Ovary (tissue), 7 donors: ENCODE measurements at regions not wholly inside any gene's neighbourhood (a gene's known extent, or its start where the extent isn't known, plus 50 kb on each side); places are given as distances from the start of the nearest gene placed in this dataset.

ENCODE experiments used
- DNase-seq, 5 donors: peaks; one replicate each; pipeline ENCODE4 v3.0.0-alpha.2; 2019 to 2020
- H3K27ac ChIP-seq, 2 donors: fragments of 200-600 bp; one replicate each; pipeline versions ENCODE4 v1.5.1 to v1.8.0; 2019 to 2022
- H3K27me3 ChIP-seq: fragments of 200-600 bp; one replicate; pipeline ENCODE4 v1.8.0; 2022
- H3K36me3 ChIP-seq: fragments of 200-600 bp; sonication (generic); one replicate; pipeline ENCODE4 v1.5.1; 2019
- H3K4me1 ChIP-seq: one replicate; pipeline ENCODE4 v1.8.1; 2013; ENCODE audit warnings: mild to moderate bottlenecking, moderate library complexity; ENCODE audit not compliant: insufficient read depth
- H3K4me3 ChIP-seq: fragments of 200-600 bp; sonication (generic); one replicate; pipeline ENCODE4 v1.5.1; 2017
- H3K9me3 ChIP-seq, 2 donors: fragments of 200-600 bp in 1 of 2; sonication (generic) in 1 of 2; one replicate each; pipeline versions ENCODE4 v1.5.1 to v1.8.1; 2013 to 2019; ENCODE audit warnings: mild to moderate bottlenecking in 1 of 2, moderate library complexity in 1 of 2
- CTCF ChIP-seq, 3 donors: fragments of 450-650 bp in 2 of 3; fragments of 200-600 bp in 1 of 3; IDR thresholded peaks; one replicate each; pipeline versions ENCODE4 v1.5.1 to v1.8.0; 2016 to 2022; ENCODE audit warnings: antibody characterized with exemption in 3 of 3, mild to moderate bottlenecking in 1 of 3
- EP300 ChIP-seq: sonication (generic); formaldehyde crosslinking; IDR thresholded peaks from one replicate; pipeline ENCODE4 v1.6.1; 2017; ENCODE audit warnings: antibody characterized with exemption
- POLR2A ChIP-seq: fragments of 450-650 bp; IDR thresholded peaks from one replicate; pipeline ENCODE4 v1.6.1; 2017; ENCODE audit warnings: antibody characterized with exemption, mild to moderate bottlenecking, moderate library complexity
- WGBS, 3 donors: extraction: QIAGEN DNeasy Blood & Tissue Kit in 1 of 3; methylation state at CpG; one replicate each; pipeline versions ENCODE4 v1.1.5 to v1.1.7; 2013 to 2017; 5-methylcytosine and 5-hydroxymethylcytosine counted together
- intact Hi-C, 4 donors: fragments of 100-400 bp; cut with DNase I; formaldehyde crosslinking; loops; one replicate each; pipeline versions ENCODE4 v1.11.0 to v1.15.1; 2022 to 2023
- donor health status: DM: no; HTN: no; CAD: no; lungs with moderate emphysema.
- donor health status: DM: no; HTN: no; CAD: no.
- donor health status: Bipolar disorder and iron deficiency.
- donor health status: DM: no; HTN: no; CAD: no.
- donor health status: DM: yes; HTN: yes; CAD: no.

DNA sequence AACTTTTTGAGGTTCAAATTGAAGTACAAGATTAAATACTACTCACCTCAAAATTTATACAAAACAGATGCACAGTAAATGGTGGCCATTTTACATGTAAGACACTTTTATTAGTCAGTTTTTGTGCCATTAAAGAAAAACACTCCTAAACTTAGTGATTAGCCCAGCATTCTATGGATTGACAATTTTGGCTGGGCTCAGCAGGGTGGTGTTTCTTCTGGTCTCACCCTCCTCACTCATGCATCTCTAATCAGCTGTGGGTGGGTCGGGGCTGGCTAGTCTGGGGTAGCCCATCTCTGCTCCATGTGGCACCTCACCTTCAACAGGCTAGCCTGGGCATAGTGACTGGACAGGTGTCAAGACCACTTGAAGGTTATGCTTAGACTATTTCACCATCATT, 71.6 kb upstream of the BTBD3 start:
- 86 to 93% (median 93%) methylated on average over 1 of the region's 1 CpG for WGBS, 3 donors
- H3K4me3 ChIP-seq: no peak overlapping the region
- no peaks in the 10 kb centered on the region for H3K27me3 ChIP-seq
- H3K9me3 ChIP-seq: no peaks in the 10 kb centered on the region
- no peak overlapping the region for H3K27ac ChIP-seq
- intact Hi-C loops: loop anchor here in 1 of 4 donors (10.0 kb wide), 1 partner anchor 61 kb away; no protein-coding TSS in a partner anchor
- TF ChIP-seq CTCF (IDR thresholded peaks at IDR 0.05) (no peak), EP300 (no peak), POLR2A (no peak)
- H3K36me3 ChIP-seq: no peaks in the 10 kb centered on the region
- no peak for DNase-seq
- peaks cover 2% of the 10 kb centered on the region for H3K4me1 ChIP-seq

DNA sequence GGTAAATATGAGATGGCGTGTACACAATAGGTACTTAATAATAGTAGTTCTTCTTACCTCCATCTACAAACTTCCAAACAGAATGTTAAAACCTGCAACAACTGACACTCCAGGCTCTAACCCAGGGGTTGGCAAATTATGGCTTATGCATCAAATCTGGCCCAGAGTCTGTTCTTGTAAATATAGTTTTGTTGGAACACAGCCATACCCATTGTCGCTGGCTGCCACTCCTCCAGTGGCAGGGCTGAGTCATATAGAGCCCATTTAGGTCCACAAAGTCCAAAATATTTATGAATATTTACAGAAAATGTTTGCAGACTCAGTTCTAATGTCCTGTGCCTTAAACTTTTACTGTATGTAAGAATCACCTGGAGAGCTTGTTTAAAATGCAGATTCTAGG, 69.9 kb upstream of the BTBD3 start:
- TF ChIP-seq POLR2A (no peak), CTCF (IDR thresholded peaks at IDR 0.05) (no peak), EP300 (no peak)

GRCh38 chr20:11849270-11849915, 68.3 kb upstream of the BTBD3 start:
- Histone ChIP-seq H3K4me3 (no peak overlapping the region), H3K27me3 (no peaks in the 10 kb centered on the region), H3K9me3 (no peaks in the 10 kb centered on the region), H3K36me3 (no peaks in the 10 kb centered on the region), H3K4me1 (peaks cover 2% of the 10 kb centered on the region), H3K27ac (no peak overlapping the region)
- no peak for DNase-seq
- intact Hi-C loops: loop anchor here in 1 of 4 donors (10.0 kb wide), 1 partner anchor 65 kb away; no protein-coding TSS in a partner anchor
- 58 to 72% (median 68%) methylated on average over 5 of the region's 5 CpGs for WGBS, 3 donors
- no peak for TF ChIP-seq CTCF (IDR thresholded peaks at IDR 0.05)
- no peak for TF ChIP-seq EP300
- TF ChIP-seq POLR2A: no peak

More for the DNA sequence above, 69.9 kb upstream of the BTBD3 start:
- no peak overlapping the region for H3K4me3 ChIP-seq
- no peaks in the 10 kb centered on the region for H3K36me3 ChIP-seq
- H3K27me3 ChIP-seq: no peaks in the 10 kb centered on the region
- no peaks in the 10 kb centered on the region for H3K9me3 ChIP-seq
- DNase-seq: no peak
- peaks cover 2% of the 10 kb centered on the region for H3K4me1 ChIP-seq
- 73 to 78% (median 77%) methylated on average over 2 of the region's 2 CpGs for WGBS, 3 donors
- no peak overlapping the region for H3K27ac ChIP-seq
- intact Hi-C loops: loop anchor here in 1 of 4 donors (10.0 kb wide), 1 partner anchor 63 kb away; no protein-coding TSS in a partner anchor

GRCh38 chr20:11849976-11850670, 67.6 kb upstream of the BTBD3 start:
- 83 to 85% (median 85%) methylated on average over 5 of the region's 5 CpGs for WGBS, 3 donors
- TF ChIP-seq POLR2A: no peak
- no peak for TF ChIP-seq EP300
- no peak for TF ChIP-seq CTCF (IDR thresholded peaks at IDR 0.05)

More at GRCh38 chr20:11849976-11850670, 67.6 kb upstream of the BTBD3 start:
- intact Hi-C loops: loop anchor here in 1 of 4 donors (10.0 kb wide), 1 partner anchor 65 kb away; no protein-coding TSS in a partner anchor
- no peaks in the 10 kb centered on the region for H3K27me3 ChIP-seq
- no peak overlapping the region for H3K27ac ChIP-seq
- peak in 1 of 5 donors; percentile 37 for DNase-seq
- H3K4me3 ChIP-seq: no peak overlapping the region
- peaks cover 2% of the 10 kb centered on the region for H3K4me1 ChIP-seq
- H3K36me3 ChIP-seq: no peaks in the 10 kb centered on the region
- no peaks in the 10 kb centered on the region for H3K9me3 ChIP-seq
